ENCODE measurements at regions not wholly inside any gene's neighbourhood (a gene's known extent, or its start where the extent isn't known, plus 50 kb on each side); places are given as distances from the start of the nearest gene placed in this dataset.

- TF ChIP-seq, protein P1, sequence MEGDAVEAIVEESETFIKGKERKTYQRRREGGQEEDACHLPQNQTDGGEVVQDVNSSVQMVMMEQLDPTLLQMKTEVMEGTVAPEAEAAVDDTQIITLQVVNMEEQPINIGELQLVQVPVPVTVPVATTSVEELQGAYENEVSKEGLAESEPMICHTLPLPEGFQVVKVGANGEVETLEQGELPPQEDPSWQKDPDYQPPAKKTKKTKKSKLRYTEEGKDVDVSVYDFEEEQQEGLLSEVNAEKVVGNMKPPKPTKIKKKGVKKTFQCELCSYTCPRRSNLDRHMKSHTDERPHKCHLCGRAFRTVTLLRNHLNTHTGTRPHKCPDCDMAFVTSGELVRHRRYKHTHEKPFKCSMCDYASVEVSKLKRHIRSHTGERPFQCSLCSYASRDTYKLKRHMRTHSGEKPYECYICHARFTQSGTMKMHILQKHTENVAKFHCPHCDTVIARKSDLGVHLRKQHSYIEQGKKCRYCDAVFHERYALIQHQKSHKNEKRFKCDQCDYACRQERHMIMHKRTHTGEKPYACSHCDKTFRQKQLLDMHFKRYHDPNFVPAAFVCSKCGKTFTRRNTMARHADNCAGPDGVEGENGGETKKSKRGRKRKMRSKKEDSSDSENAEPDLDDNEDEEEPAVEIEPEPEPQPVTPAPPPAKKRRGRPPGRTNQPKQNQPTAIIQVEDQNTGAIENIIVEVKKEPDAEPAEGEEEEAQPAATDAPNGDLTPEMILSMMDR (IDR thresholded peaks at IDR 0.05): no peak
- no peak for TF ChIP-seq POLR2A (IDR thresholded peaks at IDR 0.05)
These were observed 476.2 kb upstream of the POU3F2 start for GRCh38 chr6:98358173-98358572.
